Neural progenitor cell (in vitro differentiated cells): ENCODE measurements at regions not wholly inside any gene's neighbourhood (a gene's known extent, or its start where the extent isn't known, plus 50 kb on each side); places are given as distances from the start of the nearest gene placed in this dataset.

ENCODE experiments used
- DNase-seq: peaks from one replicate; pipeline ENCODE4 v3.0.0-alpha.2; 2016; ENCODE audit warnings: low spot score
- H2AFZ ChIP-seq: fragments of 200-600 bp; sonication (generic); replicated peaks from 2 replicates; pipeline ENCODE4 v1.6.1; 2016; ENCODE audit warnings: antibody characterized with exemption
- H3F3A ChIP-seq: fragments of 200-600 bp; sonication (generic); 2 replicates; pipeline ENCODE4 v1.6.1; 2016; ENCODE audit warnings: antibody characterized with exemption, low read depth
- H3K27ac ChIP-seq: fragments of 200-600 bp; sonication (generic); 2 replicates; pipeline ENCODE4 v1.5.1; 2016; ENCODE audit warnings: mild to moderate bottlenecking
- H3K27me3 ChIP-seq: fragments of 200-600 bp; sonication (generic); 2 replicates; pipeline ENCODE4 v1.6.1; 2016; ENCODE audit warnings: mild to moderate bottlenecking, moderate library complexity
- H3K36me3 ChIP-seq: fragments of 200-600 bp; sonication (generic); 2 replicates; pipeline ENCODE4 v1.5.1; 2016
- H3K4me1 ChIP-seq: fragments of 200-600 bp; sonication (generic); 2 replicates; pipeline ENCODE4 v1.6.1; 2016; ENCODE audit warnings: mixed run types
- H3K4me2 ChIP-seq: fragments of 200-600 bp; sonication (generic); 2 replicates; pipeline ENCODE4 v1.6.1; 2016
- H3K4me3 ChIP-seq: fragments of 200-600 bp; sonication (generic); 2 replicates; pipeline ENCODE4 v1.5.1; 2016
- H3K79me2 ChIP-seq: fragments of 200-600 bp; sonication (generic); 2 replicates; pipeline ENCODE4 v1.6.1; 2016; ENCODE audit warnings: low read depth
- H3K9ac ChIP-seq: fragments of 200-600 bp; sonication (generic); 2 replicates; pipeline ENCODE4 v1.6.1; 2016
- H3K9me3 ChIP-seq: fragments of 200-600 bp; sonication (generic); 2 replicates; pipeline ENCODE4 v1.5.1; 2016; ENCODE audit warnings: low read depth
- H4K20me1 ChIP-seq: fragments of 200-600 bp; sonication (generic); 2 replicates; pipeline ENCODE4 v1.6.1; 2016; ENCODE audit warnings: low read depth
- H3K27ac Mint-ChIP-seq: 3 replicates; pipeline ENCODE4 v1.8.0; 2021; ENCODE audit warnings: mixed read lengths
- H3K27me3 Mint-ChIP-seq: 2 replicates; pipeline ENCODE4 v1.8.0; 2022; ENCODE audit warnings: low read depth, mild to moderate bottlenecking, inconsistent platforms, moderate library complexity, mixed read lengths; ENCODE audit not compliant: insufficient read depth
- H3K36me3 Mint-ChIP-seq: 3 replicates; pipeline ENCODE4 v1.8.0; 2021; ENCODE audit warnings: mixed read lengths
- H3K4me1 Mint-ChIP-seq: 3 replicates; pipeline ENCODE4 v1.8.0; 2021; ENCODE audit warnings: mixed read lengths
- H3K4me3 Mint-ChIP-seq: 3 replicates; pipeline ENCODE4 v1.8.0; 2021; ENCODE audit warnings: mild to moderate bottlenecking, moderate library complexity, mixed read lengths
- H3K9me3 Mint-ChIP-seq: 3 replicates; pipeline ENCODE4 v1.8.0; 2020; ENCODE audit warnings: mixed read lengths
- CTCF ChIP-seq: fragments of 200-600 bp; sonication (generic); IDR thresholded peaks from 2 replicates; pipeline ENCODE4 v1.5.1; 2017; ENCODE audit warnings: antibody characterized with exemption, mild to moderate bottlenecking
- EZH2 ChIP-seq: fragments of 200-600 bp; sonication (generic); IDR thresholded peaks from 2 replicates; pipeline ENCODE4 v1.6.1; 2017; ENCODE audit warnings: antibody characterized with exemption, mild to moderate bottlenecking, moderate library complexity
- EZH2phosphoT487 ChIP-seq: fragments of 200-600 bp; sonication (generic); IDR thresholded peaks from 2 replicates; pipeline ENCODE4 v1.6.1; 2017; ENCODE audit warnings: antibody characterized with exemption

GRCh38 chr2:220963076-220963475 is 609.0 kb downstream of the EPHA4 start:
- H3K9me3 ChIP-seq: no peaks in the 10 kb centered on the region
- H3K9ac ChIP-seq: no peak overlapping the region
- peaks cover 3% of the 10 kb centered on the region for H3K4me1 Mint-ChIP-seq
- H3K27me3 ChIP-seq: no peaks in the 10 kb centered on the region
- no peak overlapping the region for H3K4me2 ChIP-seq
- no peaks in the 10 kb centered on the region for H3K36me3 Mint-ChIP-seq
- no peaks in the 10 kb centered on the region for H4K20me1 ChIP-seq
- no peaks in the 10 kb centered on the region for H3F3A ChIP-seq
- no peaks in the 10 kb centered on the region for H3K27me3 Mint-ChIP-seq
- no peaks in the 10 kb centered on the region for H3K36me3 ChIP-seq
- H2AFZ ChIP-seq: no peak overlapping the region
- no peak overlapping the region for H3K27ac Mint-ChIP-seq
- no peak overlapping the region for H3K27ac ChIP-seq
- H3K79me2 ChIP-seq: no peaks in the 10 kb centered on the region
- H3K4me1 ChIP-seq: no peaks in the 10 kb centered on the region
- TF ChIP-seq EZH2: no peak
- no peak for TF ChIP-seq EZH2phosphoT487
- TF ChIP-seq CTCF: no peak
- no peak overlapping the region for H3K4me3 ChIP-seq
- no peak for DNase-seq
- no peaks in the 10 kb centered on the region for H3K9me3 Mint-ChIP-seq
- H3K4me3 Mint-ChIP-seq: no peak overlapping the region

GRCh38 chr2:220963930-220964329 is 608.2 kb downstream of the EPHA4 start:
- Histone ChIP-seq H3K27me3 (no peaks in the 10 kb centered on the region), H2AFZ (no peak overlapping the region), H3K4me3 (no peak overlapping the region), H4K20me1 (no peaks in the 10 kb centered on the region), H3K79me2 (no peaks in the 10 kb centered on the region), H3F3A (no peaks in the 10 kb centered on the region), H3K9me3 (no peaks in the 10 kb centered on the region), H3K36me3 (no peaks in the 10 kb centered on the region), H3K4me2 (no peak overlapping the region), H3K4me1 (no peaks in the 10 kb centered on the region), H3K9ac (no peak overlapping the region), H3K27ac (no peak overlapping the region)
- Mint-ChIP-seq H3K4me3 (no peak overlapping the region), H3K36me3 (no peaks in the 10 kb centered on the region), H3K9me3 (no peaks in the 10 kb centered on the region), H3K27ac (no peak overlapping the region), H3K4me1 (peaks cover 3% of the 10 kb centered on the region), H3K27me3 (no peaks in the 10 kb centered on the region)
- TF ChIP-seq EZH2 (no peak), EZH2phosphoT487 (no peak), CTCF (no peak)
- no peak for DNase-seq

GRCh38 chr2:220966636-220967035 is 605.5 kb downstream of the EPHA4 start:
- H3K4me2 ChIP-seq: no peak overlapping the region
- no peaks in the 10 kb centered on the region for H3K79me2 ChIP-seq
- no peak for TF ChIP-seq EZH2phosphoT487
- TF ChIP-seq CTCF: no peak
- no peak for TF ChIP-seq EZH2
- no peaks in the 10 kb centered on the region for H3K9me3 ChIP-seq
- H3K4me3 ChIP-seq: no peak overlapping the region
- H3K27ac ChIP-seq: no peak overlapping the region
- Mint-ChIP-seq H3K36me3 (no peaks in the 10 kb centered on the region), H3K27ac (no peak overlapping the region), H3K4me1 (peaks cover 3% of the 10 kb centered on the region), H3K9me3 (no peaks in the 10 kb centered on the region), H3K27me3 (no peaks in the 10 kb centered on the region), H3K4me3 (no peak overlapping the region)
- H2AFZ ChIP-seq: no peak overlapping the region
- no peaks in the 10 kb centered on the region for H3K4me1 ChIP-seq
- no peak for DNase-seq
- H3K36me3 ChIP-seq: no peaks in the 10 kb centered on the region
- no peaks in the 10 kb centered on the region for H4K20me1 ChIP-seq
- H3K9ac ChIP-seq: no peak overlapping the region
- H3F3A ChIP-seq: no peaks in the 10 kb centered on the region
- no peaks in the 10 kb centered on the region for H3K27me3 ChIP-seq

- H3K9me3 Mint-ChIP-seq: no peaks in the 10 kb centered on the region
- no peaks in the 10 kb centered on the region for H3F3A ChIP-seq
- H3K79me2 ChIP-seq: no peaks in the 10 kb centered on the region
- H3K4me1 Mint-ChIP-seq: peaks cover 3% of the 10 kb centered on the region
- no peak for DNase-seq
- no peaks in the 10 kb centered on the region for H3K27me3 Mint-ChIP-seq
- no peaks in the 10 kb centered on the region for H3K9me3 ChIP-seq
- H3K4me1 ChIP-seq: no peaks in the 10 kb centered on the region
- no peak overlapping the region for H3K9ac ChIP-seq
- H3K4me3 ChIP-seq: no peak overlapping the region
- H3K4me2 ChIP-seq: no peak overlapping the region
- H2AFZ ChIP-seq: no peak overlapping the region
- no peaks in the 10 kb centered on the region for H3K36me3 ChIP-seq
- H3K27ac Mint-ChIP-seq: no peak overlapping the region
- no peak for TF ChIP-seq EZH2
- no peak for TF ChIP-seq EZH2phosphoT487
- no peak for TF ChIP-seq CTCF
- no peaks in the 10 kb centered on the region for H3K27me3 ChIP-seq
- no peak overlapping the region for H3K4me3 Mint-ChIP-seq
- H3K36me3 Mint-ChIP-seq: no peaks in the 10 kb centered on the region
- no peaks in the 10 kb centered on the region for H4K20me1 ChIP-seq
- no peak overlapping the region for H3K27ac ChIP-seq
Observed at GRCh38 chr2:220969348-220969747, 602.8 kb downstream of the EPHA4 start.
